GM12873 (cell line): ENCODE measurements at regions not wholly inside any gene's neighbourhood (a gene's known extent, or its start where the extent isn't known, plus 50 kb on each side); places are given as distances from the start of the nearest gene placed in this dataset.

ENCODE experiments used
- TF ChIP-seq, protein P1 (sequence below): IDR thresholded peaks from 2 replicates; pipeline ENCODE4 v1.5.1; 2012; ENCODE audit warnings: low read depth, mild to moderate bottlenecking, moderate library complexity, low read length, control low read depth; ENCODE audit not compliant: insufficient read depth; ENCODE audit errors: missing control alignments

DNA sequence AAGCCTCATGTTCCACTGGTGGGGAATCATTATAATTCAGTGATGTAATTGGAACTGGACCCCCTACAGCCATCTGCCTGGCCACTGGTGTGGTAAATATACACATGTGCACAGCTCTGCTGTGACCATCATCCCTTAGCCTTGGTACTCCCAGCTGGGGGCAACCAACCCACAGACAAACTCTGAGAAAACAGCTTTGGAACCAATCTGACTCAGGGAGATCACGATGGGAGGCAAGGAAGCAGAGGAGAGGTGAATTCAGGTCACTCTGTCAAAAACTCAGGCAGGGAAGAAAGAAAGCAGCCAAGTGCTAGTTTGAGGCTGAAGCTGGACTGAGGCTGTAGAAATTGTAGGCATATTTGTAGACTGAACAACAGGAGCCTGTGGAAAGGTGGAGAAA, 197.8 kb upstream of the GALNT2 start:
- TF ChIP-seq, protein P1, sequence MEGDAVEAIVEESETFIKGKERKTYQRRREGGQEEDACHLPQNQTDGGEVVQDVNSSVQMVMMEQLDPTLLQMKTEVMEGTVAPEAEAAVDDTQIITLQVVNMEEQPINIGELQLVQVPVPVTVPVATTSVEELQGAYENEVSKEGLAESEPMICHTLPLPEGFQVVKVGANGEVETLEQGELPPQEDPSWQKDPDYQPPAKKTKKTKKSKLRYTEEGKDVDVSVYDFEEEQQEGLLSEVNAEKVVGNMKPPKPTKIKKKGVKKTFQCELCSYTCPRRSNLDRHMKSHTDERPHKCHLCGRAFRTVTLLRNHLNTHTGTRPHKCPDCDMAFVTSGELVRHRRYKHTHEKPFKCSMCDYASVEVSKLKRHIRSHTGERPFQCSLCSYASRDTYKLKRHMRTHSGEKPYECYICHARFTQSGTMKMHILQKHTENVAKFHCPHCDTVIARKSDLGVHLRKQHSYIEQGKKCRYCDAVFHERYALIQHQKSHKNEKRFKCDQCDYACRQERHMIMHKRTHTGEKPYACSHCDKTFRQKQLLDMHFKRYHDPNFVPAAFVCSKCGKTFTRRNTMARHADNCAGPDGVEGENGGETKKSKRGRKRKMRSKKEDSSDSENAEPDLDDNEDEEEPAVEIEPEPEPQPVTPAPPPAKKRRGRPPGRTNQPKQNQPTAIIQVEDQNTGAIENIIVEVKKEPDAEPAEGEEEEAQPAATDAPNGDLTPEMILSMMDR: no peak

DNA sequence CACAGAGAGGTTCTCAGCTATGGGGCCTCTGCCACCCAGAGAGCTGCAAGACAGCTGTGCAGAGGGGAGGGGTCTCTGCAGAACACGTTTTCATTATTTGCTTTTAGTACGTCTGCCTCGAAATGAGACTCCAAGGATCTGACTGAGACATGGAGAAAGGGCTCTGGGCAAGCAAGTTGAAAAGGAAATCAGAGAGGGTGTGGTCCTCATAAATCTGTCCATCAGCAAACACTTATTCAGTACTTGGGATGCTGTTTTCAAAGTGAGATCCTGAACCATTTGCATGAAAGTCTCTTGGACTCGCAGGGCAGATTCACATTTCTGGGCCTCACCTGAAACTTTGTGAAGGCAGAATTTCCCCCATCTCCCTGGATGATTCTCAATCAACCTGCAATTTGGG, 197.4 kb upstream of the GALNT2 start:
- TF ChIP-seq, protein P1: no peak

DNA sequence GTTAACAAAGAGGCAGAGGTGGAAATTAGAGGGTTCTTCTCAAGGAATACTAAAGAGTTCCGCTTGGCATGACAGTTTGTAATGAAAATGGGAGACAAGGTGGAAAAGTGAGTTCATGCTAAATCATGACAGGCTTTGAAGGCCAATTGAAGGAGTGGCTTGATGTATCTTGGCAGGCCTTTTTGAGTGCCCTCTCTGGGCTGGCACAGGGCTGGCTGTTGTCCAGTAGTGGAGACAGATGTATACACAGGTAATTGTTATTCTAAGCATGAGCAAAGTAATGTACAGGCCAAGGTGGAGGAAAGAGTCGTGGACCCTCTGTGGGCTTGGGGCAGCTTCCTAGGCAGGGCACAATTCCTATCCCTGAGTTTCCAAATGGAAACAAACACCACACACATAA, 196.7 kb upstream of the GALNT2 start:
- TF ChIP-seq, protein P1: no peak

DNA sequence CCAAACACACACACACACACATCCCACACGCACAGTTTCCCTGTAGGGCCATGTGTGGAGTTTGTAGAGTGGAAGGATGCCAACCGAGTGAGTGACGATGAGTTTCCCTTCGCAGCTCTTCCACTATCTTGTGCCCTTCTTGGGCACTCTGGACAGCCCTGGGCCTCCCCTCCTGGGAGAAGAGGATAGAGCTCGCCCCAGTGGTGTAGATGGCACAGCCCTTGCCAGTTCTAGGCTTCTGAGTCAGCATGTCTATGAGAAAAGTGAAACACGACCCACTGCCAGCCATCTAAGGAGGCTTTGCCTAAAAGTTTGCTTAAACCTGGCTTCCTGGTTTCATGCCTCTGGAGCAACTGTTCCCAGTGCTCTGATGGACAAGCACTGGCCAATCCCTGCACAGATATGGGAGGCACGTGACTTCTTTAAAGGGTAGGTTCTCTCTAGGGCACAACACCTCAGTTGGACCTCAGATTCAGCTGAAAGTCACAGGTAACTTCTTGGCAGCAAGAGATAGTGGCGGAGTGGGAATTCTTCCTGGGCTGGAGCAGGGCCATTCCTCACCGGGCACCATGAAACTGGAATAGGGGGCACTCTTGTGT, 195.9 kb upstream of the GALNT2 start:
- TF ChIP-seq, protein P1: no peak

DNA sequence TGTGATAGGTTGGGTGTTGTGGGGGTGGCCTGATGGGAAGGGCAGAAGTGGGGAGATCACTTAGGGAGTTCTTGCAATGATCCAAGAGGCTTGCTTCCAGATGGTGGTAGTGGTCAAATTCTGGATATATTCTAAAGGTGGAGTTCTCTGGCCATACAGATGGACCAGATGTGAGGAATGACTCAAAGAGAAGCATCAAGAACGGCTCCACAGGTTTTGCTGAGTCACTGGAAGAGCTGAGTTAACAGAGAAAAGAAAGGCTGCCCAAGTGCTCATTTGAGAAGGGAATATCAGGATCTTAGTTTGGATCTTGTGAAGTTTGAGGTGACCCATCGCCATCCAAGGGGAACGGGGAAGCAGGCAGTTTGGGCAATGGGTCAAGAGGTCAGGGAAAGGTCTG, 192.9 kb upstream of the GALNT2 start:
- TF ChIP-seq, protein P1: no peak

DNA sequence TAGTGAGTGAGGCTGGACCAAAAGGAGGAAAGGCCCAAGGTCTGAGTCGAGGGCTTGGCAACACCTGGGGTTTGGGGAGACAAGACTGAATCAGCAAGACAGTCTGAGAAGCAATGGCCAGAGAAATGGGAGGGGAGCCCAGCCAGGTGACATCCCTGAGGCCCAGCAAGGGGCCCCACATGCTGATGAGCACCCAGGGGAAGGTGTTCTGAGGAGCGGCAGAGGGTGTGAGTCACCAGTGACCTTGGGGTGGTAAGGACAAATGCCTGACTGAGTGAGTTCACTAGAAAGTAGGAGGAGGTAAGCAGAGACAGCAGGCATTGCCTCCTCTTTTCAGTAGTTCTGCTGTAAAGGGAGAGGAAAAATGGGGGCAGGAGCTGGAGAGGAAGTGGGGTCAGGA, 192.4 kb upstream of the GALNT2 start:
- TF ChIP-seq, protein P1: no peak

DNA sequence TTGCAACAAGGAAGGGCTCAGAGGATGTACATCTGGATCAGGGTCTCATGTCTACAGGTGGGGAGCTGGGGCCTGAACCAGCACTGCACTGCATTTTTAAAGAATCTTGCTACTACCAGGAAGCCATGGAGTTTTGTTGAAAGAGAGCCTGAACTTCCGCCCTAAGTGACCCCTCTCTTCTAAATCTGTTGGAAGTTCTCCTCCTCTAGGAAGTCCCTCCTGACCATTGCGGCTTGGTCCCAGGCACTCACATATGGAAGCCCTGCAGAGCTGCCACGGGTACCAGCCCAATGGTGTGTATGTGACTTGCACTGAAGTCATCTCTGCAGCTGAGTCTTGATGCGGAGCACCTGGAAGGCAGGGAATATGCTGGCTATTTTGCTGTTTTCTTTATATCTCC, 192.0 kb upstream of the GALNT2 start:
- TF ChIP-seq, protein P1: no peak

DNA sequence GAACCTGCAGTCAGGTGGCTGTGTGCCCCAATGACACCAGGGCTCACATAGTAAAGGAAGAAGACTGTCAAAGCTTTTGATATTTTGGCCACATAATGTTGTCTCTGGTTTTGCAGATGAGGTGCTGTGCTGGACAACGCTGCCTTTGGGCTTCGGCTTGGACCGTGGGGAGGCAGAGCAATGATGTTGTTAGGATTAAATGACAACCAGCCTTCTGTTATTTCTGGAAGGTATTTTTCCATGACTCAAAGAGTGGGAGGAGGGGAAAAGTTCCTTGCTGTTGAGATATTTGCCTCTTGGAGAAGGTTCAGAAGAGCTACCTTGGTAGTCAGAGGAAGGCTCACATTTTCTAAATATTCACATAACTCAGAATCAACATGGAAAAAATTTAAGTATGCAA, 187.3 kb upstream of the GALNT2 start:
- TF ChIP-seq, protein P1: no peak
